ENCODE measurements at regions not wholly inside any gene's neighbourhood (a gene's known extent, or its start where the extent isn't known, plus 50 kb on each side); places are given as distances from the start of the nearest gene placed in this dataset.

DNA sequence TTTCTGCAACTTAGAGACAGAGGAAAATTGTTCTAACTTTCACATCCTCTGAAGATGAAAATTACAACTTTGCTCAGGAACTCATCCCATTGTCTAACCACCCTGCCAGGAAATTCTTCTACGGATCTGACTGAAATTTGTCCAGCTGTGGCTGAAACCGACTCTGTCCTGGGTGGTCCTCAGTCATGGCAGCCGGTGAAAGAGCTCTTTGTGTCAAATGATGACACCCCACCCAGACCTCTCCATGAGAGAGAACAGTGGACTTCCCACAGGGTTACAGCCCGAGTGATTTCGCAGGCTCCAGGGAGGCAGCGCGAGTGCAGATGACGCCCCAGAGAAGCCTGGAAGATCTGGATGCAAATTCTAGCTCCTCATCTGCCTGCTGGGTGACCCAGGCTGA is 65.1 kb upstream of the TRIB2 start:
- TF ChIP-seq, protein P1, sequence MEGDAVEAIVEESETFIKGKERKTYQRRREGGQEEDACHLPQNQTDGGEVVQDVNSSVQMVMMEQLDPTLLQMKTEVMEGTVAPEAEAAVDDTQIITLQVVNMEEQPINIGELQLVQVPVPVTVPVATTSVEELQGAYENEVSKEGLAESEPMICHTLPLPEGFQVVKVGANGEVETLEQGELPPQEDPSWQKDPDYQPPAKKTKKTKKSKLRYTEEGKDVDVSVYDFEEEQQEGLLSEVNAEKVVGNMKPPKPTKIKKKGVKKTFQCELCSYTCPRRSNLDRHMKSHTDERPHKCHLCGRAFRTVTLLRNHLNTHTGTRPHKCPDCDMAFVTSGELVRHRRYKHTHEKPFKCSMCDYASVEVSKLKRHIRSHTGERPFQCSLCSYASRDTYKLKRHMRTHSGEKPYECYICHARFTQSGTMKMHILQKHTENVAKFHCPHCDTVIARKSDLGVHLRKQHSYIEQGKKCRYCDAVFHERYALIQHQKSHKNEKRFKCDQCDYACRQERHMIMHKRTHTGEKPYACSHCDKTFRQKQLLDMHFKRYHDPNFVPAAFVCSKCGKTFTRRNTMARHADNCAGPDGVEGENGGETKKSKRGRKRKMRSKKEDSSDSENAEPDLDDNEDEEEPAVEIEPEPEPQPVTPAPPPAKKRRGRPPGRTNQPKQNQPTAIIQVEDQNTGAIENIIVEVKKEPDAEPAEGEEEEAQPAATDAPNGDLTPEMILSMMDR (IDR thresholded peaks at IDR 0.05) = no peak
- no peak for TF ChIP-seq POLR2A (IDR thresholded peaks at IDR 0.05)

Data from Peyer's patch (tissue), 4 donors.